CD14-positive monocyte (primary cell): ENCODE measurements at regions not wholly inside any gene's neighbourhood (a gene's known extent, or its start where the extent isn't known, plus 50 kb on each side); places are given as distances from the start of the nearest gene placed in this dataset.
A peak's percentile ranks its signal among the peaks of the same experiment; 100 is the strongest.

ENCODE experiments used
- DNase-seq, 3 donors: peaks; one replicate each; pipeline ENCODE4 v3.0.0-alpha.2; 2011 to 2022
- H2AFZ ChIP-seq: 2 replicates; pipeline ENCODE4 v1.6.0; 2012; ENCODE audit warnings: mild to moderate bottlenecking, low read depth, low read length, inconsistent platforms; ENCODE audit not compliant: insufficient read depth, poor library complexity, severe bottlenecking
- H3K27ac ChIP-seq, 2 donors: 1 replicate in 1 of 2; 2 replicates in 1 of 2; pipeline ENCODE4 v1.5.1; 2012 to 2013; ENCODE audit warnings: low read length in 2 of 2, control low read depth in 1 of 2, inconsistent platforms in 1 of 2, low read depth in 1 of 2, mild to moderate bottlenecking in 1 of 2
- H3K27me3 ChIP-seq, 2 donors: one replicate each; pipeline versions ENCODE4 v1.6.0 to v1.6.1; 2011 to 2013; ENCODE audit warnings: low read length in 2 of 2; ENCODE audit not compliant: control insufficient read depth in 2 of 2, insufficient read depth in 2 of 2
- H3K36me3 ChIP-seq, 2 donors: replicated peaks in 1 of 2; 1 replicate in 1 of 2; 2 replicates in 1 of 2; pipeline versions ENCODE4 v1.5.1 to v1.6.1; 2012 to 2013; ENCODE audit warnings: low read length in 2 of 2, control low read depth in 1 of 2, inconsistent platforms in 1 of 2, mild to moderate bottlenecking in 1 of 2; ENCODE audit not compliant: insufficient read depth in 2 of 2, control insufficient read depth in 1 of 2
- H3K4me1 ChIP-seq, 2 donors: 1 replicate in 1 of 2; 2 replicates in 1 of 2; pipeline versions ENCODE4 v1.5.1 to v1.6.1; 2012 to 2013; ENCODE audit warnings: low read length in 2 of 2, control low read depth in 1 of 2, inconsistent platforms in 1 of 2, mild to moderate bottlenecking in 1 of 2, moderate library complexity in 1 of 2; ENCODE audit not compliant: insufficient read depth in 2 of 2, control insufficient read depth in 1 of 2
- H3K4me2 ChIP-seq: replicated peaks from 2 replicates; pipeline ENCODE3; 2012; ENCODE audit warnings: low read length, moderate library complexity, mild to moderate bottlenecking; ENCODE audit not compliant: poor library complexity, severe bottlenecking; ENCODE audit errors: extremely low read depth
- H3K4me3 ChIP-seq, 3 experiments: fragments of 200-600 bp in 1 of 3; sonication (generic) in 1 of 3; replicated peaks in 1 of 3; 1 replicate in 2 of 3; 2 replicates in 1 of 3; pipeline ENCODE4 v1.5.1; 2011 to 2013; ENCODE audit warnings: low read length in 3 of 3, mild to moderate bottlenecking in 3 of 3, control low read depth in 2 of 3, low read depth in 2 of 3, inconsistent platforms in 1 of 3, moderate library complexity in 1 of 3
- H3K79me2 ChIP-seq: 2 replicates; pipeline ENCODE4 v1.6.0; 2012; ENCODE audit warnings: mild to moderate bottlenecking, control low read depth, inconsistent platforms, low read length, moderate library complexity; ENCODE audit not compliant: insufficient read depth
- H3K9ac ChIP-seq: 2 replicates; pipeline ENCODE4 v1.6.0; 2017; ENCODE audit warnings: low read length, mild to moderate bottlenecking; ENCODE audit not compliant: insufficient read depth, poor library complexity, severe bottlenecking
- H3K9me3 ChIP-seq, 2 donors: replicated peaks in 1 of 2; 1 replicate in 1 of 2; 2 replicates in 1 of 2; pipeline versions ENCODE4 v1.5.1 to v1.6.1; 2012 to 2013; ENCODE audit warnings: low read length in 2 of 2, control low read depth in 1 of 2; ENCODE audit not compliant: control insufficient read depth in 1 of 2, insufficient read depth in 1 of 2
- H4K20me1 ChIP-seq: 2 replicates; pipeline ENCODE4 v1.6.0; 2012; ENCODE audit warnings: mild to moderate bottlenecking, low read length, control low read depth, moderate library complexity; ENCODE audit not compliant: insufficient read depth
- H3K27ac Mint-ChIP-seq, 7 donors: one replicate each; pipeline ENCODE4 v1.8.0; 2020; ENCODE audit warnings: mild to moderate bottlenecking in 7 of 7, mixed read lengths in 7 of 7, moderate library complexity in 6 of 7, inconsistent platforms in 2 of 7
- H3K27me3 Mint-ChIP-seq, 3 donors: one replicate each; pipeline ENCODE4 v1.8.0; 2021 to 2022; ENCODE audit warnings: low read depth in 3 of 3, mild to moderate bottlenecking in 3 of 3, mixed read lengths in 3 of 3, moderate library complexity in 3 of 3, inconsistent platforms in 1 of 3
- H3K36me3 Mint-ChIP-seq, 2 donors: one replicate each; pipeline ENCODE4 v1.8.0; 2020; ENCODE audit warnings: mixed read lengths in 2 of 2, inconsistent platforms in 1 of 2, mild to moderate bottlenecking in 1 of 2
- H3K4me1 Mint-ChIP-seq: one replicate; pipeline ENCODE4 v1.8.0; 2020; ENCODE audit warnings: mild to moderate bottlenecking, mixed read lengths
- H3K4me3 Mint-ChIP-seq, 2 donors: one replicate each; pipeline ENCODE4 v1.8.0; 2020; ENCODE audit warnings: mild to moderate bottlenecking in 2 of 2, mixed read lengths in 2 of 2, moderate library complexity in 1 of 2
- H3K9me3 Mint-ChIP-seq, 7 donors: one replicate each; pipeline ENCODE4 v1.8.0; 2020 to 2022; ENCODE audit warnings: mixed read lengths in 7 of 7, mild to moderate bottlenecking in 6 of 7, moderate library complexity in 6 of 7, inconsistent platforms in 2 of 7
- CTCF ChIP-seq: fragments of 200-600 bp; IDR thresholded peaks from one replicate; pipeline ENCODE4 v1.8.0; 2022; ENCODE audit warnings: antibody characterized with exemption, mild to moderate bottlenecking
- WGBS: methylation state at CpG from one replicate; pipeline ENCODE4 v1.1.5; 2013; ENCODE audit warnings: missing lambda C conversion rate; ENCODE audit not compliant: insufficient coverage; 5-methylcytosine and 5-hydroxymethylcytosine counted together
- intact Hi-C, 2 donors: fragments of 100-400 bp; cut with micrococcal nuclease; formaldehyde crosslinking; loops; one replicate each; pipeline versions ENCODE4 v1.15.0 to v1.15.1; 2023

GRCh38 chr20:7004801-7005200, 237.3 kb downstream of the BMP2 start:
- no peak for TF ChIP-seq CTCF
- no peaks in the 10 kb centered on the region for H3K4me1 ChIP-seq
- H3K9ac ChIP-seq = no peak overlapping the region
- no peak overlapping the region for H3K27ac Mint-ChIP-seq
- no peaks in the 10 kb centered on the region for H3K79me2 ChIP-seq
- no peaks in the 10 kb centered on the region for H3K36me3 Mint-ChIP-seq
- peaks cover 3% of the 10 kb centered on the region for H3K4me1 Mint-ChIP-seq
- H2AFZ ChIP-seq = no peak overlapping the region
- H3K27me3 Mint-ChIP-seq = peaks cover 1 to 2% (median 1%) of the 10 kb centered on the region in 3 donors
- H4K20me1 ChIP-seq = no peaks in the 10 kb centered on the region
- no peaks in the 10 kb centered on the region for H3K27me3 ChIP-seq
- H3K27ac ChIP-seq = no peak overlapping the region
- DNase-seq = no peak
- no CpG with 5 or more reads among the region's 3 CpGs for WGBS
- no peak overlapping the region for H3K4me2 ChIP-seq
- peaks cover 0 to 17% (median 8%) of the 10 kb centered on the region in 7 donors for H3K9me3 Mint-ChIP-seq
- peaks cover 4 to 5% of the 10 kb centered on the region in 2 donors for H3K9me3 ChIP-seq
- H3K36me3 ChIP-seq = no peaks in the 10 kb centered on the region
- no peak overlapping the region for H3K4me3 ChIP-seq
- H3K4me3 Mint-ChIP-seq = no peak overlapping the region
- intact Hi-C loops = no loop called here

DNA sequence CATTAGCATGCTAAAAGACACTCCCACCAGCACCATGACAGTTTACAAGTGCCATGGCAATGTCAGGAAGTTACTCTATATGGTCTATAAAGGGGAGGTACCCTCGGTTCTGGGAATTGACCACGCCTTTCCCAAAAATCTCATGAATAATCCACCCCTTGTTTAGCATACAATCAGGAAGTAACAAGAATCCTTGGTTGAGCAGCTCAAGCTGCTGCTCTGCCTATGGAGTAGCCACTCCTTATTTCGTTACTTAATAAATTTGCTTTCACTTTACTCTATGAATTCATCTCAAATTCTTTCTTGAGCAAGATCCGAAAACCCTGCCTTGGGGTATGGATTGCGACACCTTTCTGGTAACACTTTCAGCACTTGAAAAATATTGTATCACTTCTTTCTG, 243.0 kb downstream of the BMP2 start:
- no peaks in the 10 kb centered on the region for H4K20me1 ChIP-seq
- Mint-ChIP-seq H3K4me1 (peaks cover 5% of the 10 kb centered on the region), H3K9me3 (peaks cover 3 to 11% (median 8%) of the 10 kb centered on the region in 7 donors), H3K4me3 (no peak overlapping the region), H3K36me3 (no peaks in the 10 kb centered on the region), H3K27me3 (no peaks in the 10 kb centered on the region), H3K27ac (no peak overlapping the region)
- no peaks in the 10 kb centered on the region for H3K27me3 ChIP-seq
- peak in 2 of 3 donors; percentile 1 to 37 for DNase-seq
- H2AFZ ChIP-seq = no peak overlapping the region
- TF ChIP-seq CTCF = no peak
- no peaks in the 10 kb centered on the region for H3K4me1 ChIP-seq
- WGBS = 20% methylated on average over 1 of the region's 5 CpGs
- H3K9ac ChIP-seq = no peak overlapping the region
- H3K4me2 ChIP-seq = no peak overlapping the region
- H3K36me3 ChIP-seq = no peaks in the 10 kb centered on the region
- no peak overlapping the region for H3K27ac ChIP-seq
- no peak overlapping the region for H3K4me3 ChIP-seq
- H3K79me2 ChIP-seq = no peaks in the 10 kb centered on the region
- H3K9me3 ChIP-seq = peaks cover 4 to 5% of the 10 kb centered on the region in 2 donors
- intact Hi-C loops = no loop called here
